Mucosa of descending colon (tissue), 3 donors: ENCODE measurements at regions not wholly inside any gene's neighbourhood (a gene's known extent, or its start where the extent isn't known, plus 50 kb on each side); places are given as distances from the start of the nearest gene placed in this dataset.

ENCODE experiments used
- ATAC-seq: fragments of 200-7000 bp; cut with Tn5 transposase; one replicate; pipeline ENCODE4 v1.9.1; 2020; ENCODE audit warnings: mild to moderate bottlenecking, moderate library complexity
- DNase-seq, 3 donors: peaks; one replicate each; pipeline ENCODE4 v3.0.0-alpha.2; 2020
- H3K36me3 ChIP-seq: fragments of 200-600 bp; one replicate; pipeline ENCODE4 v1.8.0; 2021; ENCODE audit warnings: low read depth, mild to moderate bottlenecking
- H3K4me1 ChIP-seq: fragments of 200-600 bp; one replicate; pipeline ENCODE4 v1.8.0; 2021; ENCODE audit warnings: low read depth, mild to moderate bottlenecking
- H3K4me3 ChIP-seq: fragments of 200-600 bp; one replicate; pipeline ENCODE4 v1.8.0; 2021; ENCODE audit warnings: mild to moderate bottlenecking
- H3K9me3 ChIP-seq: fragments of 200-600 bp; one replicate; pipeline ENCODE4 v1.8.0; 2021; ENCODE audit warnings: mild to moderate bottlenecking
- CTCF ChIP-seq: fragments of 200-600 bp; IDR thresholded peaks from one replicate; pipeline ENCODE4 v1.8.0; 2022; ENCODE audit warnings: antibody characterized with exemption, mild to moderate bottlenecking
- intact Hi-C, 2 donors: fragments of 100-400 bp; cut with DNase I in 1 of 2; cut with micrococcal nuclease in 1 of 2; formaldehyde crosslinking; loops; one replicate each; pipeline versions ENCODE4 v1.11.0 to v1.11.1; 2022; cut with DNase I, micrococcal nuclease
- donor health status: DM: no; HTN: no; CAD: no; lungs with moderate emphysema.
- donor health status: DM: no; HTN: no; CAD: no.
- donor health status: DM: no; HTN: yes; CAD: no.

GRCh38 chr2:76385943-76386342 is 675.2 kb upstream of the GCFC2 start:
- Histone ChIP-seq H3K4me1 (no peaks in the 10 kb centered on the region), H3K36me3 (no peaks in the 10 kb centered on the region), H3K4me3 (no peak overlapping the region), H3K9me3 (no peaks in the 10 kb centered on the region)
- intact Hi-C loops, result no loop called here
- TF ChIP-seq CTCF, result no peak
- DNase-seq (no peak), ATAC-seq (no peak)

GRCh38 chr2:76381624-76382023 is 670.9 kb upstream of the GCFC2 start:
- ATAC-seq (no peak), DNase-seq (no peak)
- Histone ChIP-seq H3K36me3 (no peaks in the 10 kb centered on the region), H3K9me3 (no peaks in the 10 kb centered on the region), H3K4me1 (no peaks in the 10 kb centered on the region), H3K4me3 (no peak overlapping the region)
- no peak for TF ChIP-seq CTCF
- intact Hi-C loops, result no loop called here

- DNase-seq (no peak), ATAC-seq (no peak)
- Histone ChIP-seq H3K4me3 (no peak overlapping the region), H3K4me1 (no peaks in the 10 kb centered on the region), H3K36me3 (no peaks in the 10 kb centered on the region), H3K9me3 (no peaks in the 10 kb centered on the region)
- intact Hi-C loops, result no loop called here
- no peak for TF ChIP-seq CTCF
These were observed 667.4 kb upstream of the GCFC2 start for GRCh38 chr2:76378140-76378539.

- no peak for ATAC-seq
- Histone ChIP-seq H3K36me3 (no peaks in the 10 kb centered on the region), H3K9me3 (no peaks in the 10 kb centered on the region), H3K4me1 (no peaks in the 10 kb centered on the region), H3K4me3 (no peak overlapping the region)
- no peak for TF ChIP-seq CTCF
- intact Hi-C loops, result no loop called here
- no peak for DNase-seq
These were observed 630.7 kb upstream of the GCFC2 start for GRCh38 chr2:76341439-76341838.

GRCh38 chr2:76332871-76333270 is 622.2 kb upstream of the GCFC2 start:
- H3K4me3 ChIP-seq, result no peak overlapping the region
- H3K36me3 ChIP-seq, result no peaks in the 10 kb centered on the region
- H3K9me3 ChIP-seq, result no peaks in the 10 kb centered on the region
- ATAC-seq (no peak), DNase-seq (no peak)
- intact Hi-C loops, result no loop called here
- no peaks in the 10 kb centered on the region for H3K4me1 ChIP-seq
- no peak for TF ChIP-seq CTCF

GRCh38 chr2:76330865-76331264 is 620.1 kb upstream of the GCFC2 start:
- H3K4me3 ChIP-seq, result no peak overlapping the region
- H3K4me1 ChIP-seq, result no peaks in the 10 kb centered on the region
- no peak for TF ChIP-seq CTCF
- DNase-seq (no peak), ATAC-seq (no peak)
- no peaks in the 10 kb centered on the region for H3K9me3 ChIP-seq
- intact Hi-C loops, result no loop called here
- H3K36me3 ChIP-seq, result no peaks in the 10 kb centered on the region
